ENCODE measurements at regions not wholly inside any gene's neighbourhood (a gene's known extent, or its start where the extent isn't known, plus 50 kb on each side); places are given as distances from the start of the nearest gene placed in this dataset.
"Not testable (repeated sequence)": the region's sequence is repeated elsewhere in the genome, so short reads cannot be mapped to it uniquely, and the experiment has no call there.

DNA sequence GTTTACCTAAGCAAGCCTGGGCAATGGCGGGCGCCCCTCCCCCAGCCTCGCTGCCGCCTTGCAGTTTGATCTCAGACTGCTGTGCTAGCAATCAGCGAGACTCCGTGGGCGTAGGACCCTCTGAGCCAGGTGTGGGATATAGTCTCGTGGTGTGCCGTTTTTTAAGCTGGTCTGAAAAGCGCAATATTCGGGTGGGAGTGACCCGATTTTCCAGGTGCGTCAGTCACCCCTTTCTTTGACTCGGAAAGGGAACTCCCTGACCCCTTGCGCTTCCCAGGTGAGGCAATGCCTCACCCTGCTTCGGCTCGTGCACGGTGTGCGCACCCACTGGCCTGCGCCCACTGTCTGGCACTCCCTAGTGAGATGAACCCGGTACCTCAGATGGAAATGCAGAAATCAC lies 442.6 kb upstream of the MTPN start:
- TF ChIP-seq, protein P1, sequence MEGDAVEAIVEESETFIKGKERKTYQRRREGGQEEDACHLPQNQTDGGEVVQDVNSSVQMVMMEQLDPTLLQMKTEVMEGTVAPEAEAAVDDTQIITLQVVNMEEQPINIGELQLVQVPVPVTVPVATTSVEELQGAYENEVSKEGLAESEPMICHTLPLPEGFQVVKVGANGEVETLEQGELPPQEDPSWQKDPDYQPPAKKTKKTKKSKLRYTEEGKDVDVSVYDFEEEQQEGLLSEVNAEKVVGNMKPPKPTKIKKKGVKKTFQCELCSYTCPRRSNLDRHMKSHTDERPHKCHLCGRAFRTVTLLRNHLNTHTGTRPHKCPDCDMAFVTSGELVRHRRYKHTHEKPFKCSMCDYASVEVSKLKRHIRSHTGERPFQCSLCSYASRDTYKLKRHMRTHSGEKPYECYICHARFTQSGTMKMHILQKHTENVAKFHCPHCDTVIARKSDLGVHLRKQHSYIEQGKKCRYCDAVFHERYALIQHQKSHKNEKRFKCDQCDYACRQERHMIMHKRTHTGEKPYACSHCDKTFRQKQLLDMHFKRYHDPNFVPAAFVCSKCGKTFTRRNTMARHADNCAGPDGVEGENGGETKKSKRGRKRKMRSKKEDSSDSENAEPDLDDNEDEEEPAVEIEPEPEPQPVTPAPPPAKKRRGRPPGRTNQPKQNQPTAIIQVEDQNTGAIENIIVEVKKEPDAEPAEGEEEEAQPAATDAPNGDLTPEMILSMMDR (conservative IDR thresholded peaks at IDR 0.05): not testable (repeated sequence)
- TF ChIP-seq ZFX (IDR thresholded peaks at IDR 0.05): not testable (repeated sequence)

Measured in C4-2B (cell line).